ENCODE measurements at regions not wholly inside any gene's neighbourhood (a gene's known extent, or its start where the extent isn't known, plus 50 kb on each side); places are given as distances from the start of the nearest gene placed in this dataset.

GRCh38 chr11:134529212-134530096, 117.4 kb upstream of the B3GAT1 start:
- H3K4me3 ChIP-seq (replicated peaks; ENCODE audit: low read depth, low read length) = no peak overlapping the region
- no peak for DNase-seq (ENCODE audit: low read depth)
- no peak for TF ChIP-seq CTCF (IDR thresholded peaks at IDR 0.05; ENCODE audit: low read length, missing control alignments)

- no peak for TF ChIP-seq CTCF (IDR thresholded peaks at IDR 0.05; ENCODE audit: low read length, missing control alignments)
- DNase-seq (ENCODE audit: low read depth) = no peak
- H3K4me3 ChIP-seq (replicated peaks; ENCODE audit: low read depth, low read length) = no peak overlapping the region
These were observed 116.4 kb upstream of the B3GAT1 start for GRCh38 chr11:134528453-134528852.

GRCh38 chr11:134527382-134528243, 115.6 kb upstream of the B3GAT1 start:
- no peak overlapping the region for H3K4me3 ChIP-seq (replicated peaks; ENCODE audit: low read depth, low read length)
- DNase-seq (ENCODE audit: low read depth) = no peak
- TF ChIP-seq CTCF (IDR thresholded peaks at IDR 0.05; ENCODE audit: low read length, missing control alignments) = no peak

- H3K4me3 ChIP-seq (replicated peaks; ENCODE audit: low read depth, low read length) = no peak overlapping the region
- no peak for DNase-seq (ENCODE audit: low read depth)
- TF ChIP-seq CTCF (IDR thresholded peaks at IDR 0.05; ENCODE audit: low read length, missing control alignments) = no peak
These were observed 113.1 kb upstream of the B3GAT1 start for GRCh38 chr11:134524896-134525845.

GRCh38 chr11:134524201-134524600, 112.2 kb upstream of the B3GAT1 start:
- DNase-seq (ENCODE audit: low read depth) = no peak
- no peak for TF ChIP-seq CTCF (IDR thresholded peaks at IDR 0.05; ENCODE audit: low read length, missing control alignments)
- H3K4me3 ChIP-seq (replicated peaks; ENCODE audit: low read depth, low read length) = no peak overlapping the region

Measured in fibroblast of pulmonary artery (primary cell).